ENCODE measurements at regions not wholly inside any gene's neighbourhood (a gene's known extent, or its start where the extent isn't known, plus 50 kb on each side); places are given as distances from the start of the nearest gene placed in this dataset.

DNA sequence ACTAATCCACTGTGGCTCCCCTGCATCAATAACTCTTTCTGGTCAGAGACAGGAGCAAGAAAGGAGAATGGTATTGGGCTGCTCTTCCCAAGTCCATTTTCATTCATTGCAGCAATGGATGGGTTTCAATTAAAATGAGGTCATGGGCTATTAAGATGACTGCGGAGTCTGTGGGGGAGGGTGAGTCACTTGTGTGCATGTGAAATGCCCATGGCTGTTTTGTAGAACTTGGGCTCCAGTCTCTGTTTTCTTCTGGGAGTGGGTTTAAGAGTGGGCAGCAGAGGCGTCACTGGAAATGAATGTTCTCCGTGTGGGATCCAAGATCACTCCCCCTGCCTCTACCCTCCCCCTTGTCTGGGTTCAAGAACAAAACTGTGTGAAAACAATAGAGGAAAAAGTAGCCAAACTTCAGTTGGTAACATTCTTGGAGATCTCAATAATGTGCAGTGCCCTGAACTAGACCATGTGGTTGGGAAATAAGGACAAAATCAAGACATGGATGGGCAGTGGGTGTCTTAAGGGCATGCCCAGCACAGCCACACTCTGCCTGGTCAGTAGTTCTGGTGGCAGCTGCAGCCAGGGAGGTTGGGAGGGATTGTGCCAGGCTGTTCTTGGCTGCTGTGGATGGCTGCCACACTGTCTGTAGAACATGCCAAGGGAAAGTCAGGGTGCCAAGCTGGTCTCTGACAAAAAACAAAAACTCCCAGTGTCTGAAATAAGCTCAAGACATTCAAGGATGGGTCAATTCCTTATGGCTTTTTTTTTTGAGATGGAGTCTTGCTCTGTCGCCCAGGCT lies 68.2 kb upstream of the CXCR4 start:
- no peak for DNase-seq (ENCODE audit: low read depth in 2 of 2)

DNA sequence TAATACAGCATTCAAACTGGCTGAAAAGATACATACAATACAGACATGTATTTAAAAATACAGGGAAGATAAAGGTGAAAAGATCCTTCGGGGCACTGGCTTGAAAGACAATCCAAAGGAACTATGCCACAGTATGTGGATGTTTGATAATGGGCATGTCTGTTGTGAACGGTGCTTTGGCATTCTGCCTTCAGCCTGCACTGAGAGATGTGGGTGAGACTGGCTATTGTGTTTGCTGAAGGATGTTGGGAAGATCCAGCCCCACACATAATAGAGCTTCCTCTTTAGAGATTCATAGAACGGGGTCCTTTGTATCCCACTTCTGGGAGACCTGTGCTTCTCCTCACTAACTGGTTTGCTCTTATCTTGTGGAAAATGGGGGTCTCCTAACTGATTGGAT lies 65.1 kb upstream of the CXCR4 start:
- peak in 1 of 2 donors; percentile 7 for DNase-seq (ENCODE audit: low read depth in 2 of 2)

DNA sequence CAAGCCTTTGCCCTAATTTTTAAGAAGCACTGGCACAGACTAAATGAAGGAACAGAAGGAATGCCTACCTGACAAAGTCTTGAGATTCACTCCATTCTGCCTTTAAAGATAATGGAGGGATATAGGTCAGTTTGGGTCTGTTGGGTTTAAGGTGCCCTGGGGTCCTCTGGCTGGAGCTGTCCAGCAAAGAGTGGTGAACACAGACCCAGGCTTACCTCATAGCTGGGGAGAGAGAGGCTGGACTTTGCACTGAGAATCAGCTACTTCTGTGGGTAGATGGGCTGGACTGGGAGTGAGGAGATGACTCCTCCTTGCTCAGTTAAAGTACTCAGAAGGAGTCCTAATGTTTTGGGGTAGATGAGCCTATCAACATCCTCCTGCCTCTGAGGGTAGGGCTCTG lies 64.4 kb upstream of the CXCR4 start:
- no peak for DNase-seq (ENCODE audit: low read depth in 2 of 2)

DNA sequence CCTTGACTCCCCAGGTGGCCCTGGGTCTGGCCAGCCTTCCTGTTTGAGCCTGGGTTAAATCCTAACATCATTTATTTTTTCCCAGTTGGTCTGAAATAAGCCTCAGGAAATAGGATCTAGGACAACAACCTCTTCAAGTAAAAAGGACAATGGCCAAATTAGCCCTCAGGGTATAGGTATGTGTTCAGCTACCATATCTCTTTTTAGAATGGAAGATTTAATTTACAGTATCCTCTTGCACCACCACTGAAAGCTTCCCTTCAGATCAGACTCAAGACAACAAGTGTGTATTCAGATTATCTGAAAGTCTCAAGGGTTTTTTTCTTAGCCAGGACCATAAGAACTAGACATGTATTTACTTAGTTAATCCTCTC lies 61.6 kb upstream of the CXCR4 start:
- no peak for DNase-seq (ENCODE audit: low read depth in 2 of 2)

DNA sequence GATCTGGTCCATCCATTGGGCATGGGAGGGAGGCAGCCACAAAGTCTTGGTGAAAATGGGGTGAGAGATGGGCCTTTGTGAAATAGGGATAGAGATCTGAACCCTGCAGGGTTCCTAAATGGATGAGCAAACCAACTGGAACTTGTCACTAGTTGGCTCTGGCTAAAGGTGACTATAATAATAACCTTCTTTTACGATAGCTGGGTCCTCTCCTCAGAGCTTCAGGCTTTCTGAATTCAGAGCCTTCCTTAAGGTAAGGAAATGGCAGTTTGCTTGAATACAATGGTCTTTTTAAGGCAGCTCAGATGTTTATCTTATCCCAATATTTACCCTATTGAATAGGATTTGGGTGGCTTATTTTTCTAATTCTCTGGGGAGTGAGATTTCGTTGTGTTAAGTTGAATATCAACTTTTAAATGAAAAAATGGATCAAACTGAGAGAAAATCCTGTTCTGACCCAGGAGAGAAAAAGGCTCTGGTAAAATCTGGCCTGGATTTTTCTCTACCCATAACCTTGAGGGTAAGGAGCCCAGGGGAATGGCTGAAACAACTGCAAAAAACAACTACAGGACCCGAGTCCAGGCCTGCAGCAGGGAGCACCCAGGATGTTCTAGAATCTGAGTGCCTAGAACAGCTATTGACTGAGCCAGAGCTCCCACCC lies 61.1 kb upstream of the CXCR4 start:
- DNase-seq (ENCODE audit: low read depth in 2 of 2) = no peak

DNA sequence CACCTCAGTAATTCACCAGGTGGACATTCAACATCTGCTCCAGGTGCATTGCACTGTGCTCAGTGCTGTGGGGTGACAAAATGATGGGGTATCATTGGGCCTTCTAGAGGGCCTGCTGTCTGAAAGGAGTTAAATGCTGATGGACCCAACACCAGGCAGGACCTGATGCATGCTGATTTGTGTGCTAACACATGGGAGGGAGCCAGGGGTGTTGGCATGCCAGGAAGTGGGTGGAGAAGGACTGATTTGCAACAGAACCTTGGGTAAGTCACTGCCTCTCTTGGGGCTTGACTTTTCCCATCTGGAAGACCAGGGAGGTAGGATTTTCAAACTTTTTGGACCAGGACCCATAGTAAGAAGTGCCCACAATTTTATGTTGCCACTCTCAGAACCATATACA lies 57.9 kb upstream of the CXCR4 start:
- no peak for DNase-seq (ENCODE audit: low read depth in 2 of 2)

DNA sequence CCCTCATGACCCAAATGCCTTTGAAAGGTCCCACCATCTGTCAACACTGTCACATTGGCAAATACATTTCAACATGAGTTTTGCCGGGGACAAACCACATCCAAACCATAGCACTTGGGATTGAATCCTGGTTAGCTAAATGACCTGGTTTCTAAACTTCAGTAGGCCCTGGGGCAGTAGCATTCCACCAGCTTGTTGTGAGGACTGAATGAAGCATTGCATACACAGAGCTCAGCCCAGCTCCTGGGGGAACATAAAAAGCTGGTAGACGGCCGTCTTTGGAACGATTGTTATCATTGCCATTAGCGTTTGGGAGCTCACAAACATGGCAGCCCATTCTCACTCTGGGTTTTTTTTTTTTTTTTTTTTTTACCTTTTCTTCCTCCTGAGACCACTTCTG lies 57.5 kb upstream of the CXCR4 start:
- DNase-seq (ENCODE audit: low read depth in 2 of 2) = no peak

DNA sequence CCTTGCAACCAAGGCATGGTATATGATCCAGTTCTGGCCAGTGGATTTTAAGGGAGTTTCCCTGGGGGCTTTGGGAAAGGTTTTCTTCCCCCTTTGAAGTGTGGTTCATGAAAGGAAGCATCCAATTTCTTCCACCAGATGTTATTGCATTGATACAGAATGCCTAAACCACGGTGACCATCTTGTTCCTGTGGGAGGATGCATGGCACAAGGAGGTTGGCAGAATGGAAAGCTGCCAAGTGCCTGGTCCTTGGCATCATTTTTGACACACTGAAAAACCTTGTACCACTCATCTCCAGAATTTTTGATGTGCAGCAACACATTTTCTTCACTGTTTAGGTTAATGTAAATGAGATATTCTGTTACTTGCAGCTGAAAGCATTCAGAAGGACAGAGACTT lies 55.2 kb upstream of the CXCR4 start:
- DNase-seq (ENCODE audit: low read depth in 2 of 2) = no peak

DNA sequence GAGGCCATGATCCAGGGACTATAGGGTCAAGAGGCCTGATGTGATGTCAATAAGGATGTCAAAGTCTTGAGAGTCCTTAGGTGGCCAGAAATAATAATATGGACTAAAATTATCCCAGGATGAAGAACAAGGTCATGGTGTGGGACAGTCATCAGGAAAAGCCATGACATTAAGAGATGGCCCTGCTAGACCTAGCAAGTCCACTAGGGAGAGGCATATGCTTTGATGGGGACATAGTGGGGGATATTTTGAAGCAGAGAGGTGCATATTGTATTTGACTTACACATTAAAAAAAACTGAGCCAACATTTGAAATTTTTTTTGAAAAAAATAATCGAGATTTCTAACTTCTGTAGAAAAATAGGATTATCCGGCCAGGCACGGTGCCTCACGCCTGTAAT lies 53.3 kb upstream of the CXCR4 start:
- no peak for DNase-seq (ENCODE audit: low read depth in 2 of 2)

DNA sequence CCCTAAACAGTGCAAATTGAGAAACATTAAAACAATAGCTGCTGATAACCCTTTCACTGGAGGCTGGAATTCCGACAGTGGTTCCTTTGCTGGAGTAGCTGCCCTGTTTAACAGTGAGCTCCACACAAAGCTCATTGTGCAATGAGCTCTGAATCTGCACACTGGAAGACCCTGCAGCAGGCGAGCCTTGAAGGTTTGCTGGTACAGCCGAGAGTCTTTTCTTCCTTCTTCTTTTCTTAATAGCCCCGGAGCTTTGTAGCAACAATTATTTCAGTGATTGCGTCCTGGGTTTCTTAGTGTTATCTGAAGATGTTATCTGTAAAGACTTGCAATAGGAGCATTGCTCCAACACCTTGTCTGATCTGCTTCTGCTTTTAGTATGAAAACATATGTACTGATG lies 50.8 kb upstream of the CXCR4 start:
- no peak for DNase-seq (ENCODE audit: low read depth in 2 of 2)

DNA sequence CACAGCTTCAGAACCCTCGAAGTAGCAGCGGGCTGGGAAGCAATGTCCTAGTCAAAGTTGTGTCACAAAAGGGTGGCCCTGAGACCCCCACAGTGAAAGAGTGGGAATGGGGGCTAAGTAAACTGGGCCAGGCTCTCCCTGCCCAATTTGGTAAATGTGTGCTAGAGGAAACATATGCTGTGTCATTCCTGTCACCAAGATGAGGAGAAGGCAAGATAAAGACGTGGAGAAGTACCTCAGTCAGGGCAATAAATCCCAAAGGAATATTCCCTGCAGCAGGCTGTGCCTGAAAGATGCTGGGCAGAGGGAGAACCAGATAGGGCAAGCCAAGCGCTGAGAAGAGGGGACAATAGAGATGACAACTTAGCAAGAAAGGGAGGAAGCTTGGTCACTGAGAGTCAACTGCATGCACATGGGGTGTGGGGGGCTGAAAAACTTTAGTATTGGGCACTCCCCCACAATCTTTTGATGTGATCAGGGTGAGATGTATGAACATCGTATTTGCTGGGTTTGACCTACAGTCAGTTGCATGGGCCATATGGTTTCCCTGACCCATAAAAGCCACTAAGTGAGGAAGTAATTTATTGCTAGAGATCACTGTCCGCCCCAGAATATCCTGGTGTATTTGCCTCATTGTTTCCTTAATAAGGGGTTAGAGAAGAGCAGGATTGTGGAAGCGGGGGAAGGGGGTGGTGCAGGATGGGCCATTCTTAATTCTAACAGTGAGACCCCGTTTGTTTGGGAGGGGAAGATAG lies 49.9 kb upstream of the CXCR4 start:
- no peak for DNase-seq (ENCODE audit: low read depth in 2 of 2)
